Stimulated activated CD4-positive, alpha-beta T cell treated with anti-CD3 and anti-CD28 coated beads, Interleukin-4, amount 100 ng/mL, for 4 hours (primary cell): ENCODE measurements at regions not wholly inside any gene's neighbourhood (a gene's known extent, or its start where the extent isn't known, plus 50 kb on each side); places are given as distances from the start of the nearest gene placed in this dataset.
"Not testable (repeated sequence)": the region's sequence is repeated elsewhere in the genome, so short reads cannot be mapped to it uniquely, and the experiment has no call there.

Experiments
- DNase-seq, 2 experiments: peaks; one replicate each; pipeline ENCODE4 v3.0.0-alpha.2; 2020

DNA sequence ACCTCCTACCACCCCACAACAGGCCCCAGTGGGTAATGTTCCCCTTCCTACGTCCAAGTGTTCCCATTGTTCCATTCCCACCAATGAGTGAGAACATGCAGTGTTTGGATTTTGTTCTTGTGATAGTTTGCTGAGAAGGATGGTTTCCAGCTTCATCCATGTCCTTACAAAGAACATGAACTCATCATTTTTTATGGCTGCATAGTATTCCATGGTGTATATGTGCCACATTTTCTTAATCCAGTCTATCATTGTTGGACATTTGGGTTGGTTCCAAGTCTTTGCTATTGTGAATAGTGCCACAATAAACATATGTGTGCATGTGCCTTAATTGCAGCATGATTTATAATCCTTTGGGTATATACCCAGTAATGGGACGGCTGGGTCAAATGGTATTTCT lies 81.6 kb downstream of the P2RY10 start:
- DNase-seq = not testable (repeated sequence)

- no peak for DNase-seq
These were observed 90.2 kb downstream of the P2RY10 start for GRCh38 chrX:79035421-79035820.

GRCh38 chrX:79036157-79036880 lies 91.1 kb downstream of the P2RY10 start:
- DNase-seq = no peak

DNA sequence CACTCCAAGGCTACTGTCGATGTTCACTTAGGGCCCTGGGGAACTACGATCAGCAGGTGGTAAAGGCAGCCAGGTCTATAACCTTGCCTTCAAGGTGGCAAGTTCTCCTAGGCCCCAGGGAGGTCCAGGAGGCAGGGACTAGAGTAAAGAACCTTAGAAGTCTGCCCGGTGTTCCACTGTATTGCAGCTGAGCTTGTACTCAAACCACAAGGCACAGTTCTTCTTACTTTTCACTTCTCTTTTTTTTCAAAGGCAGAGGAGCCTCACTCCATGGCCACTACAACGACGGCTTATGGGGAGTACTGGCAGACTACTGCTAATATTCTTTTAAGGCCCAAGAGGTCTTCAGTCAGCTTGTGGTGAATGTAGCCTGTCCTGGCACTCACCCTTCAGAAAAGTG lies 78.8 kb upstream of the GPR174 start:
- DNase-seq = no peak

DNA sequence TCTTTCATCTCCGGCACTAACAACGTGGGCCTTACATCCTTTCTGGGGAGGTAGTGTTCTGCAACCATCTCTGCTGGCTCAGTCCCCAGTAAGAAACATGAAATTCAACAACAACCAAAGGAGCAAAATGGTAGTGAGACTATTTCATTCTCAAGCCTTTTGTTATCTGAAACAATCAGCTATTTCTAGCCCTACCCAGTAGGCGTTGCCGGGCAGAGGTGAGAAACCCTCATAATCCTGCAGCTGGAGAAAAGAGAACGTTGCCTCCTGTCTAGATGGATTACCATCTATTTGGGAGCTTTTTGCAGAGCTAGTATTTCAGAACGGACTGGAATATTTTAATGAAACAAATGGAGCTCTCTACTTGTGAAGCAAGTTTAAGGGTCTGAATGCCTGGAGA lies 66.4 kb upstream of the GPR174 start:
- DNase-seq = no peak

DNA sequence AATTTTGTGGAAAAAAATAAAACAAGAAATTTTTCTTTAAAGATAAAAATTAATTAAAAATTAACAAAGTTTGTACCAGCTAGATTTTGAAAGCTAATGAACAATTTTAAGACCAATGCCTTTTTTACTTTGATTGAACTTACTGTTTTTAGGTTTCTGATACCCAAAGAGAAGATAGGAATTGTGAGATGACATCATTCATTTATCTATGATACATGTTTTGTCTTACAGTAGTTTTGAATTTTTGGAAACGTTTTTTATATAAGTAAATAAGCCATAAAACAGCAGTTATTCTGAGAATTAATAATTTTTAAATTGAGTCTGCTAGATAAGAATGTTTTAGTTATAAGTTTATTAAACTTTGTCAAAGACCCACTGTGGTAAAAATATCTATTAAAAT lies 65.0 kb upstream of the GPR174 start:
- DNase-seq = no peak

DNA sequence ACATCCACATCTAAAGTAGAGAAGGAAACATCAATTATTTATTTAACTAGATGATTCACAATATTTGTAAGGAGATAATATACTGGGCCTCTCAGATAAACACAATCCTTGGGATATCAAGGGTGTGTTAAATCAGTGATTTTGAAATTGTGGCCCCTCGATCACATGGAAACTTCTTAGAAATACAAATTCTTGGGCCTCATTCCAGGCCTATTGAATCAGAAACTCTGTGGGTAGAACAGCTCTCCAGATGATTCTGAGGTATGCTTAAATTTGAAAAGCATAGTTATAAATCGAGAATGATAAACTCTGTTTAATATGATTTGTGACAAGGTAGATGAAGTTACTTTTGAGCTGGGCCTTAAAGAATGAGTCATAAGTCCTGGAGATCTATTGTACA lies 64.3 kb upstream of the GPR174 start:
- DNase-seq = no peak

GRCh38 chrX:79081895-79082512 lies 62.5 kb upstream of the GPR174 start:
- peak in 1 of 2 experiments; percentile 19 for DNase-seq

- DNase-seq = no peak
These were observed 61.6 kb upstream of the GPR174 start for GRCh38 chrX:79082899-79083298.

GRCh38 chrX:79084923-79085322 lies 59.6 kb upstream of the GPR174 start:
- DNase-seq = no peak

- no peak for DNase-seq
These were observed 54.4 kb upstream of the GPR174 start for GRCh38 chrX:79089896-79090584.

DNA sequence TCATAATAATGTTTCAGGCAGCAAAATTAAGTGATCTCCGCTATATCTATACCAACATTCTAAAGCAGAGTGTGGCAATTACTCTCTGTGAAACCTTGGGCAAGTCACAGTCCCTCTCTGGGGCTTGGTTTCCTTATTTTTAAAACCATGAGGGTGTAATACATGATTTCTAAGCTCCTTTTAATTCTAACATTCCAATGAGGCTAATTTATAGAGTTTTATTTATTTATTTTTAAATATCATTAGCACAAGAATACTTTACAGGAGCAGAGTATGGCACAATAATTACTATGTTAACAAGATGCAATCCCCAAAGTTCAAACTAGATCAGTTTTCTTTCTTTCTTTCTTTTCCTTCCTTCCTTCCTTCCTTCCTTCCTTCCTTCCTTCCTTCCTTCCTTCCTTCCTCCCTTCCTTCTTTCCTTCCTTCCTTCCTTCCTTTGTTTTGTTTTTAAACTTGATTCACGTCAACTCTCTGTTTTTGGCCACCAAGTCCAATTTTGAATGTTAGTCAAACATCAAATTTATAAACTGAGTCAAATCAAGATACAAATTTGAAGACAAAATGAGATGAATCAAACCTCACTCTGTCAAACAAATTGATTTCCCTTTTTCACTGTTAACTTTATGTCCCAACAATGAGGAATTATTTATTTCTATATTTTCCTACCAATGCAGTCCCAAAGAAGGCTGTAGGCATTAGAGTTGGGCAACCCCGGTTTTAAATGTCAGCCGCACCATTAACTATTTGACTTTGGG lies 50.2 kb upstream of the GPR174 start:
- DNase-seq = no peak
